ENCODE measurements at regions not wholly inside any gene's neighbourhood (a gene's known extent, or its start where the extent isn't known, plus 50 kb on each side); places are given as distances from the start of the nearest gene placed in this dataset.

DNA sequence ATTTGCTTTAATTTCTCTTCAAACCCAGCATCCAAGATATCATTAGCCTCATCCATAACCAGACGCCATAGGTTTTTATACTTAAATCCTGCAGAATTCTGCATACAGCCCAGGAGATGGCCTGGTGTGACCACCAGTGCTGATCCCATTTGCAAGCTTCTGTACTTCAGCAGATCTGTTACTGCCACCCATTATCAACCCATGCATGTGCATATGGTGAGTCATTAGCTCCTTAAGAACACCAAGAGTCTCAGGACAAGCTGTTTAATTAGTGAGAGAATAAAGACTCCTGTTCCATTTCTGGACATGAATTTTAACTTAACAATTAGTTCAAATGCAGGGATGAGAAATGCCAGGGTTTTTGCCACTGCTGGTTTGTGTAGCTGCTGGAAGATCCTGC, 110.7 kb upstream of the TANK start:
- Histone ChIP-seq H3K9ac (ENCODE audit: insufficient read depth, low read length, poor library complexity, severe bottlenecking) (no peak overlapping the region), H3K4me1 (ENCODE audit: control insufficient read depth in 1 of 2, insufficient read depth in 2 of 2, low read length in 2 of 2) (no peaks in the 10 kb centered on the region), H3K27ac (ENCODE audit: low read depth in 1 of 2, low read length in 2 of 2) (no peak overlapping the region), H3K27me3 (ENCODE audit: control insufficient read depth in 2 of 2, insufficient read depth in 2 of 2, low read length in 2 of 2) (peaks cover 0 to 2% of the 10 kb centered on the region in 2 donors), H3K4me3 (replicated peaks in 1 of 3; ENCODE audit: low read depth in 2 of 3, low read length in 3 of 3) (no peak overlapping the region), H3K79me2 (ENCODE audit: insufficient read depth, low read length) (no peaks in the 10 kb centered on the region), H4K20me1 (ENCODE audit: insufficient read depth, low read length) (no peaks in the 10 kb centered on the region), H3K36me3 (replicated peaks in 1 of 2; ENCODE audit: control insufficient read depth in 1 of 2, insufficient read depth in 2 of 2, low read length in 2 of 2) (no peaks in the 10 kb centered on the region), H3K4me2 (replicated peaks; ENCODE audit: extremely low read depth, low read length, poor library complexity, severe bottlenecking) (no peak overlapping the region), H2AFZ (ENCODE audit: insufficient read depth, low read depth, low read length, poor library complexity, severe bottlenecking) (no peak overlapping the region), H3K9me3 (replicated peaks in 1 of 2; ENCODE audit: control insufficient read depth in 1 of 2, insufficient read depth in 1 of 2, low read length in 2 of 2) (no peaks in the 10 kb centered on the region)
- TF ChIP-seq, protein P1, sequence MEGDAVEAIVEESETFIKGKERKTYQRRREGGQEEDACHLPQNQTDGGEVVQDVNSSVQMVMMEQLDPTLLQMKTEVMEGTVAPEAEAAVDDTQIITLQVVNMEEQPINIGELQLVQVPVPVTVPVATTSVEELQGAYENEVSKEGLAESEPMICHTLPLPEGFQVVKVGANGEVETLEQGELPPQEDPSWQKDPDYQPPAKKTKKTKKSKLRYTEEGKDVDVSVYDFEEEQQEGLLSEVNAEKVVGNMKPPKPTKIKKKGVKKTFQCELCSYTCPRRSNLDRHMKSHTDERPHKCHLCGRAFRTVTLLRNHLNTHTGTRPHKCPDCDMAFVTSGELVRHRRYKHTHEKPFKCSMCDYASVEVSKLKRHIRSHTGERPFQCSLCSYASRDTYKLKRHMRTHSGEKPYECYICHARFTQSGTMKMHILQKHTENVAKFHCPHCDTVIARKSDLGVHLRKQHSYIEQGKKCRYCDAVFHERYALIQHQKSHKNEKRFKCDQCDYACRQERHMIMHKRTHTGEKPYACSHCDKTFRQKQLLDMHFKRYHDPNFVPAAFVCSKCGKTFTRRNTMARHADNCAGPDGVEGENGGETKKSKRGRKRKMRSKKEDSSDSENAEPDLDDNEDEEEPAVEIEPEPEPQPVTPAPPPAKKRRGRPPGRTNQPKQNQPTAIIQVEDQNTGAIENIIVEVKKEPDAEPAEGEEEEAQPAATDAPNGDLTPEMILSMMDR (IDR thresholded peaks at IDR 0.05), result no peak
- H3K4me3 Mint-ChIP-seq, result no peak overlapping the region
- peaks cover 2 to 7% (median 4%) of the 10 kb centered on the region in 3 donors for H3K27me3 Mint-ChIP-seq (ENCODE audit: low read depth in 3 of 3)
- intact Hi-C loops (cut with micrococcal nuclease), result no loop called here
- H3K27ac Mint-ChIP-seq, result no peak overlapping the region
- no peaks in the 10 kb centered on the region for H3K36me3 Mint-ChIP-seq
- H3K9me3 Mint-ChIP-seq, result peaks cover 0 to 1% (median 0%) of the 10 kb centered on the region in 7 donors
- 100% methylated on average over 1 of the region's 1 CpG for WGBS (ENCODE audit: insufficient coverage)
- DNase-seq, result no peak
- no peaks in the 10 kb centered on the region for H3K4me1 Mint-ChIP-seq

DNA sequence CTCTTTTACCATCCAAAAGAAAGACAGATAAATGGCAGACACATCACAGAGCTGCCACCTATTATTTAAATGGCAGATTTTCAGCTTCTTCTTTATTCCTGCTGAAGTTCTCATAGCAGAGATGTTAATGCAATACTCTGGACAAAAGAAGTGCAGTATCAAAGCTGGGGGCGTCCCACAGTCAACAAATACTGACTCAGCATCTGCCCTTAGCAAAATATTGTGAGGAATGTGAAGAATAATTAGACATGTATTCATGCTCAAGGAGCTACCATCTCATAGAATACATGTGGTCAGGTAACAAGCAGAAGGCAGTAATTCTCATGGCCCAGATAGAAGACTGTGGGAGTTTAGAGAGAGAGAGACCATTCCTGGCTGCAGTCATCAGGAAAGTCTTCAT, 108.0 kb upstream of the TANK start:
- no peak overlapping the region for H2AFZ ChIP-seq (ENCODE audit: insufficient read depth, low read depth, low read length, poor library complexity, severe bottlenecking)
- no peak overlapping the region for H3K9ac ChIP-seq (ENCODE audit: insufficient read depth, low read length, poor library complexity, severe bottlenecking)
- H3K4me2 ChIP-seq (replicated peaks; ENCODE audit: extremely low read depth, low read length, poor library complexity, severe bottlenecking), result no peak overlapping the region
- peaks cover 0 to 5% of the 10 kb centered on the region in 2 donors for H3K9me3 ChIP-seq (replicated peaks in 1 of 2; ENCODE audit: control insufficient read depth in 1 of 2, insufficient read depth in 1 of 2, low read length in 2 of 2)
- no peaks in the 10 kb centered on the region for H3K36me3 Mint-ChIP-seq
- H3K4me1 ChIP-seq (ENCODE audit: control insufficient read depth in 1 of 2, insufficient read depth in 2 of 2, low read length in 2 of 2), result no peaks in the 10 kb centered on the region
- no peaks in the 10 kb centered on the region for H3K36me3 ChIP-seq (replicated peaks in 1 of 2; ENCODE audit: control insufficient read depth in 1 of 2, insufficient read depth in 2 of 2, low read length in 2 of 2)
- WGBS (ENCODE audit: insufficient coverage), result no CpG with 5 or more reads among the region's 1 CpG
- H3K4me3 Mint-ChIP-seq, result no peak overlapping the region
- intact Hi-C loops (cut with micrococcal nuclease), result no loop called here
- DNase-seq, result no peak
- peaks cover 0 to 10% (median 4%) of the 10 kb centered on the region in 7 donors for H3K9me3 Mint-ChIP-seq
- H3K27me3 ChIP-seq (ENCODE audit: control insufficient read depth in 2 of 2, insufficient read depth in 2 of 2, low read length in 2 of 2), result peaks cover 0 to 2% of the 10 kb centered on the region in 2 donors
- H3K27ac ChIP-seq (ENCODE audit: low read depth in 1 of 2, low read length in 2 of 2), result no peak overlapping the region
- no peak overlapping the region for H3K4me3 ChIP-seq (replicated peaks in 1 of 3; ENCODE audit: low read depth in 2 of 3, low read length in 3 of 3)
- no peak overlapping the region for H3K27ac Mint-ChIP-seq
- no peaks in the 10 kb centered on the region for H3K79me2 ChIP-seq (ENCODE audit: insufficient read depth, low read length)
- TF ChIP-seq, protein P1 (IDR thresholded peaks at IDR 0.05), result no peak
- H3K27me3 Mint-ChIP-seq (ENCODE audit: low read depth in 3 of 3), result peaks cover 3 to 4% (median 4%) of the 10 kb centered on the region in 3 donors
- no peaks in the 10 kb centered on the region for H3K4me1 Mint-ChIP-seq
- no peaks in the 10 kb centered on the region for H4K20me1 ChIP-seq (ENCODE audit: insufficient read depth, low read length)

Measured in CD14-positive monocyte (primary cell).